KBM-7 (cell line): ENCODE measurements at regions not wholly inside any gene's neighbourhood (a gene's known extent, or its start where the extent isn't known, plus 50 kb on each side); places are given as distances from the start of the nearest gene placed in this dataset.

Experiments used
- DNase-seq: peaks from one replicate; pipeline ENCODE4 v3.0.0-alpha.2; 2015
- in situ Hi-C: fragments of 300-500 bp; cut with MboI; formaldehyde crosslinking; loops from 2 replicates; pipeline ENCODE4 v1.14.3; 2020; ENCODE audit warnings: low sequenced_read_pairs, low pct_unique_long_range_greater_than_20kb, mixed read lengths

DNA sequence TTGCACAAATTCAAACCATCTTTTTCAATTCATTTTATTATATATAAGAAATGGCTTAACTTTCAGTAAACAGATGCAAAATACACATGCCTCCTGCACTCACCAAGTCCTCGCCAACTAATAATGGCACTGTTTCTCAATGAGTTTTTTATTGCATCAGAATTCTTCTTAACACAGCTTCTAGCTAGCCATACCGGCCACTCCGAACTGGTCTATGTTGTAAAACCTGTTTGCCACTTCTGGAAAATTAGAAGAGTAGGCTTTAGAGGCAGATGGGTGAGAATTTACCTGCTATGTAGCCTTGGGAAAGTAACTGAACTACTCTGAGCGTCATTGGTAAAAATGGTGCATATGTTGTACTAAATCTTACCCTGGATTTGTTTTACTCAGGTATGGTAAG, 100.6 kb upstream of the LHCGR start:
- no peak for DNase-seq
- in situ Hi-C loops, result no loop called here

DNA sequence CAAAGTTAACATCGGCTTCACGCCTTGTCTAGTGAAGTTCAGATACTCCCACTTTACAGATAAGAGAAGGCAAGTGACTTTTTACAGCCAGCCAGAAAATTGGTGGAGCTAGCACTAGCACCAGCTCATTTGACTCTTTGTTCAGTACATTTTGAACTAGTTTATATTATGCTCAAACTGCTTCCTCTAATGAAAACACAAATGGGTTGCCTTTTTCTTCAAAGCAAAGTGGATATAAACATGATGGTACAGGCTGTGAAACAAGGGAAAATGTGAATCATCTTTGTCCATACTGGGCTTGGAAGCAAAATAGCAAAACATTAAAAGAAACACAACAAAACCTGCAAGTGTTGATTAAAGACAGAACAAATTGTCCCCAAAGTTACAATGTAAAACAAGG, 99.6 kb upstream of the LHCGR start:
- in situ Hi-C loops, result no loop called here
- no peak for DNase-seq

DNA sequence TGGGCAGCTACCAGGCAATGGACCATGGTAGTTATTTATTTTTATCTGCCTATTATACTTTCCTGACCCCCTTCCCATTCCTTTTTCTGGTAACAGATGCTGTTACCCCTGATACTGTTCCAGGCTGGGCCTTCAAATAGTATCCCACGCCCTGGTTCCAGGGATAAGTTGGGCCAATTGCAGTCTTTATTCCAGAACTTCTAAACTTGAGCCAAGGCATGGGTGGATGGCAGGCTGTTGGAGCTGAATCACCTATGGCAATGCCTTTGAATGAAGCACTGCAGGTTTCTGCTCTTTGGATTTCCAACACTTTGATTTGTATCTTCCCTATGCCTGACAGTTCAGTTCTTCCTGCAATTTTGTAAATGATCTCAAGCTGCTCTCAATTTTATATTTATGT, 99.2 kb upstream of the LHCGR start:
- in situ Hi-C loops, result no loop called here
- no peak for DNase-seq

DNA sequence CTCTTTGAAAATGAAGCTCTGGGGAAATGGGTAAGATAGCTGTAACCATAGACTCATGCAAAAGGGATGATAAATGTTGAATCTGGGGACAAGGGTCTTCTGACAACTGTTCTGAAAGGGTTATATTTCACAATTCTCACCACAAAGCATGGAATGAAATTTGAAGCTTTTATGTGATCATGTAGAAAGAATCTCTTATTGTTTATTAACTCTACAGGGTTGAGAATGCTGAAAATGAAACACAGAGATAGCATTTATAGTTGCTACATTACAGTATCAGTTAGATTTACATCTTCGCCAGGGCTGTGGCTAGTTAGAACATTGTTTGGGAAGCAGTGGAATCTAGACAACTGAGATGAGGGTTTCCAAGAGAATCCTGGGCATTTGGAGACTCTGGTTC, 97.4 kb upstream of the LHCGR start:
- in situ Hi-C loops, result no loop called here

DNA sequence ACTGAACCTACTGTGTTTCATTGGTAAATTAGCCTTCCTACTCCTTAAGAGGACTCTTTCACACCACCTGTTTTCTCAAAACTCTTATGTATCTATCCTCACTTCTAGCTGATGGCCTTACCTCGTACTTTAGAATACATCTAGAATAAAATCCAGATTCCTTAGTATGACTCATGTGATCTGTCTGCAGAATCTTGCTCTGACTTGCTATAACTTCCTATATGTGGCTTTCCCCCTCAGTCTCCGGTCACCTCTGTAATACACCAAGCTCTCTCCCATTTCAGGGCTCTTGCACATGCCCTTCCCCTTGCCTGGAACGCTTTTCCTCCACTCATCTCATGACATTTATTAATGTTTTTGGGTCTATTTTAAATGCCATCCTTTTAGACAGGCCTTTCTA, 95.6 kb upstream of the LHCGR start:
- in situ Hi-C loops, result no loop called here
- DNase-seq, result no peak

More for the DNA sequence above, 97.4 kb upstream of the LHCGR start:
- DNase-seq, result no peak

DNA sequence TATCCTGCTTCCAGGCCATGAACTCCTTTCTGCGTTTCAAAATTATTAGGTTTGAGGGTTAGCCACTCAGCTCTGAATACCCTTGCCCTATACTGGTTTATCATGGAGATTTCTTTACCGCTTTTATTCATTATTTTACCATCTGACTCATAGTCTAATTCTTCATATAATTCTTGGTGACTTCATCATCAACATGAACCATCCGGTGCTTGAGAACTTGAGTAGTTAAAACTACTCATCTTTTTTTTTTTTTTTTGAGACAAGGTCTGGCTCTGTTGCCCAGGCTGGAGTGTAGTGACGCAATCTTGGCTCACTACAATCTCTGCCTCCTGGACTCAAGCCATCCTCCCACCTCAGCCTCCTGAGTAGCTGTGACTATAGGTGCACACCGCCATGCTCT, 94.2 kb upstream of the LHCGR start:
- no peak for DNase-seq

DNA sequence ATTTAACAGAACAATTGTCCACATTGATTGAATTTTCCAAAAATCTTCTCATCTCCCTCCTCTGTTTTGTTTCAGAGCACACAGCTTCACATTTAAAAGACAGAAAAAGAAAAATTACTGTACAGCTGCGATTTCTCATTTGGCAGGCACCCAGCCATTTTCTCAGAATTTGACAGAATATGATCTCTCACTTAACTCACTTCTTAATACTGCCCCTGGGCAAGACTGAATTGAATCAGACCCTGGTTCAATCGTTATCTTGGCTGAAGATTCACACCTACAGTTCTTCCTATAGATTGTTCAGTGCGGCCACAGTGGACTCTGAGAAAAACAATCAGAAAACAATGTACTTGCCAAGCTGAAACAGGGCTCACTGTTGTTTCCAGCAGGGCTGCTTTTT, 90.2 kb upstream of the LHCGR start:
- DNase-seq, result no peak
- in situ Hi-C loops, result no loop called here

More for the DNA sequence above, 94.2 kb upstream of the LHCGR start:
- in situ Hi-C loops, result no loop called here

DNA sequence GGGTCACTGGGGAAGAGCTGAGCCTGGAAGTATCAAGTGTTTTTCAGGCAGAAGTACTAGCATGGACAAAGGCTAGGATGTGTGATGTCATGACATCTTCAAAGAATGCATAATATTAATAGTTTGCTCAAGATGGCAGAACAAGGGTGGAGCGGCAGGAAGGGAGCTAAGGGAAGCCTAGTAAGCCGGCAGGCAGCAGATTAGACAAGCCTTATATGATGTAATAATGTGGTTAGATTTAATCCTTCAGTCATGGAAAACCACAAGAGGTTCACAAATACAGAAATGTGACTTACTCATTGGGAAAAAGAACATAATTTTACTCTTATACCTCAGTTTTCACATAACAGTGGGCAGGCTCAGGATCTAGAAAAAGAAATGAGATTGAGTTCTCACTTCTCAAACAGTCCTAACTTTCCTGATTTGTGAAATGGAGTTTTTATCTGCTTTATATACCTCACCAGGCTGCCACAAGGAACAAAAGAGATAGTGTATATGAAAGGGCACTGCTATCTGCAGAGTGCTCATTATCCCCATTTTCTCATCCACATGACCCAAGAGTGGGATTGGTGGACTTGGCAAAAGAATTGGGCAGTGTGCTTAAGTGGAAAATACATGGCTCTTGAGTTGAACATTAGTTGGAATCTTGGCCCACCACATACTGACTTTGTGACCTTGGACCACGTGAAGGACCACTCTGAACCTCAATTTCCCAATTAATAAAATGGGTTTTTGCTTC, 89.1 kb upstream of the LHCGR start:
- no peak for DNase-seq
- in situ Hi-C loops, result no loop called here

DNA sequence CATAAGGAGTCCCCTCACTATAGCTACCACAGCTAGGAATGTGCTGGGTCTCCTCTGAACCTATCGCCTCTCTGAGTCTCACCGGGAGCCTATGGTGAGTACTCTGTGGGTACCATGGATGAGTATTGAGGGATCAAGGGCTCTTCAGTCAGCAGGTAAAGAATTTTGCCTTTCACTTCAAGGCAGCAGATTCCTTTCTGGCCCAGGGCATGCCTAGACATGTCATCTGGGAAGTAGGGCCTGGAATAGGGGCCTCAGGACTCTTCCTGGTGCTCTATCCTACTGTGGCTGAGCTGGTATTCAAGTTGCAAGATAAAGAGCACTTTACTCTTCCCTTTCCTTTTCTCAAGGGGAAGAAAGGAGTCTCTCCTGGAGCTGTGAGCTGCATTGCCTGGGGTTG, 85.6 kb upstream of the LHCGR start:
- in situ Hi-C loops, result no loop called here
- no peak for DNase-seq

DNA sequence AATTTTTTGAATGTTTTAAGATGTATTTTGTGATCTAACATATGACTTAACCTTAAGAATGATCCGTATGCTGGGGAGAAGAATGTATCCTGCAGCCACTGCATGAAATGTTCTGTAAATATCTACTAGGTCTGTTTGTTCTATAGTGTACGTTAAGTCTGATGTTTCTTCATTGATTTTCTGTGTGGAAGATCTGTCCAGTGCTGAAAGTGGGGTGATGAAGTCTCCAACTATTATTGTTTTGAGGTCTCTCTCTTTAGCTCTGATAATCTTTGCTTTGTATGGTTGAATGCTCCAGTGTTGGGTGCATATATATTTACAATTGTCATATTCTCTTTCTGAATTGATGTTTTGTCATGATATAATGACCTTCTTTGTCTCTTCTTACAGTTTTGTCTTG, 82.5 kb upstream of the LHCGR start:
- no peak for DNase-seq
- in situ Hi-C loops, result no loop called here

DNA sequence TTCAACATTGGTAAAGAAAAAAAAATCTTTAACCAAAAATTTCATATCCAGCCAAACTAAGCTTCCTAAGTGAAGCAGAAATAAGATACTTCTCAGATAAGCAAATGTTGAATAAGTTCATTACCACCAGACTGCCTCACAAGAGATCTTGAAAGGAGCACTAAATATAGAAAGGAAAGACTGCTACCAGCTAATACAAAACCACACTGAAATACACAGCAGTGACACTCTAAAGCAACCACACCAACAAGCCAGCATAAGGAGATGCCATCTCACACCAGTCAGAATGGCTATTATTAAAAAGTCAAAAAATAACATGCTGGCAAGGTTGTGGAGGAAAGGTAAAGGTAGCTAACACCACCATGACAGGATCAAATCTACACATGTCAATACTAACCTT, 74.0 kb upstream of the LHCGR start:
- DNase-seq, result no peak
- in situ Hi-C loops, result no loop called here

DNA sequence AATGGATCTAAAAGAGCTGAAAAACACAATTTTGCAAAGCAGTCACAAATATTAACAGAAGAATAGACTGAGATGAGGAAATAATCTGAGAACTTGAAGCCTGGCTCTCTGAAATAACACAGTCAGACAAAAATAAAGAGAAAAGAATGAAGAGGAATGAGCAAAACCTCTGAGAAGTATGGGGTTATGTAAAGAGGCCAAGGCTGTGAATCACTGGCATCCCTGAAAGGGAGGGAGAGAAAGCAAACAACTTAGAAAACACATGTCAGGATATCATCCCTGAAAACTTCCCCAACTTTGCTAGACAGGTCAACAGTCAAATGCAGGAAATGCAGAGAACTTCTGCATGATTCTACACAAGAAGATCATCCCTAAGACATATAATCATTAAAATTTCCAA, 73.5 kb upstream of the LHCGR start:
- no peak for DNase-seq
- in situ Hi-C loops, result no loop called here

DNA sequence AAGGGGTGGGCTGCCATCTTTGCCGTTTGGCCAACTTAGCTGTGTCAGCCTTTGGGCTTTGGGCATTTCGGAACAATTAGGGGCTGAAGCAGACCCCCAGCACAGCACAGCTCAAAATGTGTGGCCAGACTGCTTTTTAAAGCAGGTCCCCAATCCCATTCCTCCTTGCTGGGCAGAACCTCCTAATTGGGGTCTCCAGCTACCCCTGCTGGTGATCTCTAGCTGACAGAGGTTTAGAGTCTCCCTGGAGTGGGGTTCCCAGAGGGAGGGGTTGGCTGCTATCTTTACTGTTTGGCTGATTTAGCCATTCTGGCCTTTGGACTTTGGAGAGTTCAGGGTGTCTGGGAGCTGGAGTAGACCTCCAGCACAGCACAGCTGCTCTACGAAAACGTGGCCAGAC, 71.5 kb upstream of the LHCGR start:
- DNase-seq, result no peak
- in situ Hi-C loops, result no loop called here

DNA sequence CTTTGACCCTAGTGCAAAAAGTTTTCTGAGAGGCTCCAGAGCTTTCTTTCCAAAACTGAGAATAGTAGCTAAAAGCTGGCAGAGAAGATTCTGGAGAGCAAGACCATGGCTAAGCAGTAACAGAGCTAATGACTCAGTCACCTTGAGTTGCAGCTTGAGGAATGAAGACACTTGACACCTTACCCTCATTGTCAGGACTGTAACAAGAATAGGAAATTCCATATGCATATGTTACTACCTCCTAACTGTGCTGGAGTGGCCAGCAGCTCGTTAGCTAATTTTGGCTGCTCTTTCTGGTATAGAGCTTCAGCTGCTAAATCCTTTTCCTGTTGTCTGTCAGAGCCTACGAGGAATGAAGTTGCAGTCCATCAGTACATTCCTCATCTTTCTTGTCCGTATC, 68.6 kb upstream of the LHCGR start:
- in situ Hi-C loops, result no loop called here
- DNase-seq, result no peak

DNA sequence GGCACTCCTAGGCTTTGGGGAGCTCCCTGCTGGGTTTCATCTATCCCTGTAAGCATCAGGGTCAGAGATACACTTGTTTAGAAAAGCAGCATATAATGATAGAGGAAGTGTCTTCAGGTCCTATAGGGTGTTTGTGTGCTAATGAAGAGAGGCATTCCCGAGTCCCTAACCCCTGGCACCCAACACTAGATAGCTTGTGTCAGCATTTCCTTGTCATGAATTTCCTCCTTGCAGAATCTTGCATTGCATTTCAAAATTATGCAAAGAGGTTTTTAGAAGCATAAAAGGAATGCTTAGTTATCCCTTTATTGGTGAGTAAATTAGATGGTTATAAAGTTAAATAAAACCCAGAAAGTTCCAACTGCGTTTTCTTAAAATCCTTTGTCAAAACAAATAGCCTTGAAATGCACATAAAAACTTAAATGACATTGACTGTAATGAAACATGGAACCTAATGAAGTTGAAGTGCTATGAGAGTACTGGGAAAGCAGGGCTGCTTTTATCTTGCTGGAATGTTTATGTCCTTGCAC, 63.7 kb upstream of the LHCGR start:
- in situ Hi-C loops, result no loop called here
- no peak for DNase-seq

DNA sequence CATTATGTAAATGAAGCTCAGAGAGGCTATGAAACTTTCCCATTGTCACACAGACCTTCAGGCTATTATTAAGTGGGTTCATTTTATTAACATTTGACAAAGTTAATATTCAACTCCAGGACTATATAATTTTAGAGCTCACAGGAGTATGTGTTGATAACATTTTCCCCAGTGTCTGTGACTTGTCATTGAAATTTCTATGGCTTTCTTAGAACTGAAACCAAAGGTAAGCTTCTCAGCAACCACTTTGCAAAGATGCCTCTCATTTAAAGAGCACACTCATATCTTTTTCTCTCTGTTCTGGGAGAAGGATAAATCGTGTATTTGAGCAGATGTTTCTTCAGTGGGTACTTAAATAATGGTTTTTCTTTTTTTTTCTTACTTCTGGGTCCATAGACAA, 61.8 kb upstream of the LHCGR start:
- no peak for DNase-seq
- in situ Hi-C loops, result no loop called here

DNA sequence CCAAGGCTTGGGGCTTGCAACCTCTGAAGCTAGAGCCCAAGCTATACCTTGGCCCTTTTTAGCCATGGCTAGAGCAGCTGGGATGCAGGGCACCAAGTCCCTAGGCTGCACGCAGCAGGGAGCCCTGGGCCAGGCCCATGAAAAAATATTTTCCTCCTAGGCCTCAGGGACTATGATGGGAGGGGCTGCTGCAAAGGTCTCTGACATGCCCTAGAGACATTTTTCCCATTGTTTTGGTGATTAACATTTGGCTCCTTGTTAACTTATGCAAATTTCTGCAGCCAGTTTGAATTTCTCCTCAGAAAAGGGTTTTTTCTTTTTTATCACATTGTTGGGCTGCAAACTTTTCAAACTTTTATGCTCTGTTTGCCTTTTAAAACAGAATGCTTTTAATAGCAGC, 56.9 kb upstream of the LHCGR start:
- in situ Hi-C loops, result no loop called here
- no peak for DNase-seq

DNA sequence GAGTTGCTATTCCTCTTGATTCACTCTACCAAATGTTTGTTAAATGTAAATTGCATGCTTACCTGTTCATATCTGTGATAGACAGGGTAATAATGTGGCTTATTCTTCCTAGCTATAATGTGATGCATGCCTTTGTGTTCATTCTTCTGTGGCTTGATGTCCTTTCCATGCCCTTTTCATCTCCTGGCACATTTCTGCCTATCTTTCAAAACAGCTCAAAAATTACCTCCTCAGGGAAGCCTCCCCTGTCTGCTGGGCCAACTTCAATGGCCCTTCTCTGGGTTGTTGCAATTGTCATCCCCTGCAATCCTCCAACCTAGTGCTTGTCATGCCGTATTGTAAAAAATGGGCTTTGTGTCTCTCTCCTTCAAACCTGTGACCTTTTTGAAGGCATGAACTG, 52.8 kb upstream of the LHCGR start:
- in situ Hi-C loops, result no loop called here
- no peak for DNase-seq
